Caco-2 (cell line): ENCODE measurements at regions not wholly inside any gene's neighbourhood (a gene's known extent, or its start where the extent isn't known, plus 50 kb on each side); places are given as distances from the start of the nearest gene placed in this dataset.

Experiments
- BruUV-seq: library from RNA; stranded (reverse); fragments of 400-500 nt; replicated peaks from 2 replicates; lab custom pipeline; 2021; lab: Mats Ljungman, UMichigan
- CTCF ChIA-PET: fragments of 300-600 bp; sonication (Branson Sonifier 250); formaldehyde crosslinking; loops from one replicate; lab custom pipeline; 2022; ENCODE audit warnings: antibody characterized with exemption; lab: Charles Lee
- POLR2A ChIA-PET: fragments of 300-600 bp; sonication (Branson Sonifier 250); formaldehyde crosslinking; loops from one replicate; lab custom pipeline; 2022; ENCODE audit warnings: antibody characterized with exemption; lab: Charles Lee
- DNase-seq, 2 experiments: peaks; one replicate each; pipeline versions ENCODE4 v3.0.0 to v3.0.0-alpha.2; 2020 to 2022
- H3K27me3 ChIP-seq: replicated peaks from 2 replicates; pipeline ENCODE4 v1.6.0; 2011; ENCODE audit warnings: low read length; ENCODE audit not compliant: control insufficient read depth, insufficient read depth
- H3K36me3 ChIP-seq: 2 replicates; pipeline ENCODE4 v1.5.1; 2011; ENCODE audit warnings: low read length; ENCODE audit not compliant: control insufficient read depth, insufficient read depth
- H3K4me1 ChIP-seq: fragments of 250-450 bp; sonication (Bioruptor Pico); 2 replicates; pipeline ENCODE4 v1.5.1; 2020; ENCODE audit warnings: mild to moderate bottlenecking
- H3K4me3 ChIP-seq: 2 replicates; pipeline ENCODE4 v1.5.1; 2011; ENCODE audit warnings: low read depth, mild to moderate bottlenecking, control low read depth, low read length
- H3K9me3 ChIP-seq: fragments of 250-450 bp; sonication (Bioruptor Pico); 2 replicates; pipeline ENCODE4 v1.5.1; 2020; ENCODE audit warnings: mild to moderate bottlenecking, moderate library complexity
- H3K27ac Mint-ChIP-seq: one replicate; pipeline ENCODE4 v1.8.0; 2022; ENCODE audit warnings: mixed read lengths; ENCODE audit not compliant: unreplicated experiment
- H3K27me3 Mint-ChIP-seq: one replicate; pipeline ENCODE4 v1.8.0; 2022; ENCODE audit warnings: mixed read lengths; ENCODE audit not compliant: insufficient read depth, unreplicated experiment
- H3K36me3 Mint-ChIP-seq: one replicate; pipeline ENCODE4 v1.8.0; 2022; ENCODE audit warnings: mild to moderate bottlenecking, mixed read lengths; ENCODE audit not compliant: insufficient read depth, unreplicated experiment
- H3K4me1 Mint-ChIP-seq: one replicate; pipeline ENCODE4 v1.8.0; 2022; ENCODE audit warnings: low read depth, mixed read lengths; ENCODE audit not compliant: unreplicated experiment
- H3K4me3 Mint-ChIP-seq: one replicate; pipeline ENCODE4 v1.8.0; 2022; ENCODE audit warnings: mild to moderate bottlenecking, moderate library complexity, mixed read lengths; ENCODE audit not compliant: unreplicated experiment
- H3K9me3 Mint-ChIP-seq: one replicate; pipeline ENCODE4 v1.8.0; 2022; ENCODE audit warnings: mixed read lengths; ENCODE audit not compliant: unreplicated experiment
- CTCF ChIP-seq, 2 experiments: fragments of 200-600 bp in 1 of 2; IDR thresholded peaks; 1 replicate in 1 of 2; 2 replicates in 1 of 2; pipeline versions ENCODE4 v1.5.1 to v1.8.0; 2011 to 2022; ENCODE audit warnings: antibody characterized with exemption in 1 of 2, control low read depth in 1 of 2, inconsistent platforms in 1 of 2, low read depth in 1 of 2, low read length in 1 of 2, mild to moderate bottlenecking in 1 of 2, moderate library complexity in 1 of 2; ENCODE audit not compliant: insufficient read depth in 1 of 2, severe bottlenecking in 1 of 2, unreplicated experiment in 1 of 2
- intact Hi-C: fragments of 100-400 bp; cut with micrococcal nuclease; formaldehyde crosslinking; loops from one replicate; pipeline ENCODE4 v1.10.0; 2022; ENCODE audit not compliant: unreplicated experiment

GRCh38 chr6:123687864-123688263 is 51.1 kb upstream of the TRDN start:
- Histone ChIP-seq H3K4me1 (no peaks in the 10 kb centered on the region), H3K36me3 (no peaks in the 10 kb centered on the region), H3K9me3 (no peaks in the 10 kb centered on the region), H3K27me3 (no peaks in the 10 kb centered on the region), H3K4me3 (no peak overlapping the region)
- no peak overlapping the region for H3K4me3 Mint-ChIP-seq
- H3K4me1 Mint-ChIP-seq, result no peaks in the 10 kb centered on the region
- BruUV-seq, result no TSS peak
- no peak overlapping the region for H3K27ac Mint-ChIP-seq
- ChIA-PET CTCF (no interaction called here), POLR2A (no interaction called here)
- TF ChIP-seq CTCF (IDR thresholded peaks at IDR 0.05; ENCODE audit: insufficient read depth in 1 of 2, low read depth in 1 of 2, low read length in 1 of 2, severe bottlenecking in 1 of 2, unreplicated experiment in 1 of 2), result no peak
- H3K27me3 Mint-ChIP-seq, result no peaks in the 10 kb centered on the region
- DNase-seq, result no peak
- intact Hi-C loops, result no loop called here
- no peaks in the 10 kb centered on the region for H3K36me3 Mint-ChIP-seq
- H3K9me3 Mint-ChIP-seq, result no peaks in the 10 kb centered on the region
